Immature natural killer cell (primary cell): ENCODE measurements at regions not wholly inside any gene's neighbourhood (a gene's known extent, or its start where the extent isn't known, plus 50 kb on each side); places are given as distances from the start of the nearest gene placed in this dataset.
A peak's percentile ranks its signal among the peaks of the same experiment; 100 is the strongest.
"Not testable (repeated sequence)": the region's sequence is repeated elsewhere in the genome, so short reads cannot be mapped to it uniquely, and the experiment has no call there.

ENCODE experiments used
- DNase-seq, 3 donors: peaks; one replicate each; pipeline ENCODE4 v3.0.0; 2022; ENCODE audit warnings: mixed read lengths in 1 of 3
- H3K27ac Mint-ChIP-seq, 6 donors: one replicate each; pipeline ENCODE4 v1.8.0; 2020; ENCODE audit warnings: mixed read lengths in 6 of 6, mild to moderate bottlenecking in 5 of 6, inconsistent platforms in 4 of 6, moderate library complexity in 3 of 6
- H3K27me3 Mint-ChIP-seq, 3 donors: one replicate each; pipeline ENCODE4 v1.8.0; 2020 to 2021; ENCODE audit warnings: low read depth in 3 of 3, mild to moderate bottlenecking in 3 of 3, mixed read lengths in 3 of 3, moderate library complexity in 3 of 3, inconsistent platforms in 1 of 3
- H3K36me3 Mint-ChIP-seq, 3 donors: one replicate each; pipeline ENCODE4 v1.8.0; 2020; ENCODE audit warnings: mixed read lengths in 3 of 3, inconsistent platforms in 2 of 3, mild to moderate bottlenecking in 2 of 3
- H3K4me1 Mint-ChIP-seq, 2 donors: one replicate each; pipeline ENCODE4 v1.8.0; 2020; ENCODE audit warnings: inconsistent platforms in 2 of 2, mild to moderate bottlenecking in 2 of 2, mixed read lengths in 2 of 2, moderate library complexity in 1 of 2
- H3K4me3 Mint-ChIP-seq, 5 donors: one replicate each; pipeline ENCODE4 v1.8.0; 2020; ENCODE audit warnings: mild to moderate bottlenecking in 5 of 5, mixed read lengths in 5 of 5, inconsistent platforms in 3 of 5, moderate library complexity in 3 of 5
- H3K9me3 Mint-ChIP-seq, 6 donors: one replicate each; pipeline ENCODE4 v1.8.0; 2020; ENCODE audit warnings: mild to moderate bottlenecking in 6 of 6, mixed read lengths in 6 of 6, inconsistent platforms in 4 of 6, moderate library complexity in 3 of 6

GRCh38 chrX:13404777-13405176 lies 84.9 kb upstream of the ATXN3L start:
- H3K27me3 Mint-ChIP-seq: peaks cover 2 to 12% (median 11%) of the 10 kb centered on the region in 3 donors
- not testable (repeated sequence) for H3K36me3 Mint-ChIP-seq, H3K4me3 Mint-ChIP-seq, H3K9me3 Mint-ChIP-seq, H3K27ac Mint-ChIP-seq, DNase-seq
- peaks cover 0 to 10% of the 10 kb centered on the region in 2 donors for H3K4me1 Mint-ChIP-seq

GRCh38 chrX:13404364-13404763 lies 84.5 kb upstream of the ATXN3L start:
- no peak for DNase-seq
- Mint-ChIP-seq H3K9me3 (peaks cover 0 to 2% (median 0%) of the 10 kb centered on the region in 6 donors), H3K4me1 (peaks cover 0 to 10% of the 10 kb centered on the region in 2 donors), H3K27me3 (peaks cover 2 to 12% (median 8%) of the 10 kb centered on the region in 3 donors), H3K36me3 (peaks cover 0 to 10% (median 0%) of the 10 kb centered on the region in 3 donors), H3K27ac (no peak overlapping the region), H3K4me3 (no peak overlapping the region)

GRCh38 chrX:13401724-13402123 lies 81.9 kb upstream of the ATXN3L start:
- H3K36me3 Mint-ChIP-seq: peaks cover 0 to 6% (median 0%) of the 10 kb centered on the region in 3 donors
- no peak overlapping the region for H3K27ac Mint-ChIP-seq
- no peak for DNase-seq
- H3K4me3 Mint-ChIP-seq: no peak overlapping the region
- H3K4me1 Mint-ChIP-seq: peaks cover 6 to 23% of the 10 kb centered on the region in 2 donors
- peaks cover 2 to 9% (median 4%) of the 10 kb centered on the region in 3 donors for H3K27me3 Mint-ChIP-seq
- peaks cover 0 to 2% (median 0%) of the 10 kb centered on the region in 6 donors for H3K9me3 Mint-ChIP-seq

GRCh38 chrX:13398839-13399238 lies 79.0 kb upstream of the ATXN3L start:
- Mint-ChIP-seq H3K27ac (peak overlapping the region in 1 of 6 donors; percentile 25), H3K4me1 (peaks cover 6 to 23% of the 10 kb centered on the region in 2 donors), H3K9me3 (peaks cover 0 to 4% (median 0%) of the 10 kb centered on the region in 6 donors), H3K27me3 (peaks cover 0 to 7% (median 6%) of the 10 kb centered on the region in 3 donors), H3K36me3 (peaks cover 0 to 4% (median 2%) of the 10 kb centered on the region in 3 donors), H3K4me3 (peak overlapping the region in 1 of 5 donors; percentile 30)
- no peak for DNase-seq

- Mint-ChIP-seq H3K9me3 (peaks cover 0 to 4% (median 0%) of the 10 kb centered on the region in 6 donors), H3K27ac (peak overlapping the region in 1 of 6 donors; percentile 25), H3K27me3 (peaks cover 0 to 5% (median 4%) of the 10 kb centered on the region in 3 donors), H3K4me3 (peak overlapping the region in 1 of 5 donors; percentile 30), H3K36me3 (peaks cover 0 to 8% (median 2%) of the 10 kb centered on the region in 3 donors), H3K4me1 (peaks cover 6 to 23% of the 10 kb centered on the region in 2 donors)
- peak in 1 of 3 donors; percentile 10 for DNase-seq
Observed at GRCh38 chrX:13397878-13398818, 78.3 kb upstream of the ATXN3L start.

- H3K36me3 Mint-ChIP-seq: peaks cover 0 to 8% (median 2%) of the 10 kb centered on the region in 3 donors
- DNase-seq: no peak
- H3K9me3 Mint-ChIP-seq: peaks cover 0 to 4% (median 0%) of the 10 kb centered on the region in 6 donors
- no peak overlapping the region for H3K27ac Mint-ChIP-seq
- H3K4me1 Mint-ChIP-seq: peaks cover 6 to 21% of the 10 kb centered on the region in 2 donors
- H3K27me3 Mint-ChIP-seq: peaks cover 0 to 5% (median 4%) of the 10 kb centered on the region in 3 donors
- no peak overlapping the region for H3K4me3 Mint-ChIP-seq
Observed at GRCh38 chrX:13396924-13397323, 77.1 kb upstream of the ATXN3L start.

- Mint-ChIP-seq H3K4me1 (peaks cover 26 to 42% of the 10 kb centered on the region in 2 donors), H3K36me3 (peaks cover 0 to 4% (median 4%) of the 10 kb centered on the region in 3 donors), H3K27me3 (peaks cover 0 to 3% (median 2%) of the 10 kb centered on the region in 3 donors), H3K9me3 (peaks cover 0 to 1% (median 0%) of the 10 kb centered on the region in 6 donors), H3K27ac (peak overlapping the region in 1 of 6 donors; percentile 0), H3K4me3 (no peak overlapping the region)
- DNase-seq: no peak
Observed at GRCh38 chrX:13389501-13389900, 69.6 kb upstream of the ATXN3L start.

GRCh38 chrX:13387666-13388494 lies 68.0 kb upstream of the ATXN3L start:
- Mint-ChIP-seq H3K36me3 (peaks cover 0 to 4% (median 0%) of the 10 kb centered on the region in 3 donors), H3K9me3 (peaks cover 0 to 1% (median 0%) of the 10 kb centered on the region in 6 donors), H3K27ac (peak overlapping the region; percentile 73 to 87 (median 78)), H3K4me3 (peak overlapping the region; percentile 9 to 69 (median 38)), H3K4me1 (peaks cover 26 to 49% of the 10 kb centered on the region in 2 donors), H3K27me3 (peaks cover 0 to 7% (median 5%) of the 10 kb centered on the region in 3 donors)
- DNase-seq: peak in 2 of 3 donors; percentile 29 to 44

GRCh38 chrX:13386636-13387035 lies 66.8 kb upstream of the ATXN3L start:
- Mint-ChIP-seq H3K4me1 (peaks cover 26 to 49% of the 10 kb centered on the region in 2 donors), H3K27ac (peak overlapping the region in 3 of 6 donors; percentile 33 to 76 (median 50)), H3K36me3 (peaks cover 0 to 4% (median 0%) of the 10 kb centered on the region in 3 donors), H3K27me3 (peaks cover 0 to 8% (median 7%) of the 10 kb centered on the region in 3 donors), H3K9me3 (peaks cover 0 to 1% (median 0%) of the 10 kb centered on the region in 6 donors), H3K4me3 (peak overlapping the region in 1 of 5 donors; percentile 27)
- DNase-seq: no peak

GRCh38 chrX:13386092-13386491 lies 66.2 kb upstream of the ATXN3L start:
- H3K27ac Mint-ChIP-seq: no peak overlapping the region
- no peak overlapping the region for H3K4me3 Mint-ChIP-seq
- DNase-seq: no peak
- peaks cover 0 to 4% (median 0%) of the 10 kb centered on the region in 3 donors for H3K36me3 Mint-ChIP-seq
- H3K4me1 Mint-ChIP-seq: peaks cover 26 to 49% of the 10 kb centered on the region in 2 donors
- peaks cover 0 to 1% (median 0%) of the 10 kb centered on the region in 6 donors for H3K9me3 Mint-ChIP-seq
- H3K27me3 Mint-ChIP-seq: peaks cover 0 to 9% (median 7%) of the 10 kb centered on the region in 3 donors

GRCh38 chrX:13383907-13384306 lies 64.1 kb upstream of the ATXN3L start:
- no peak overlapping the region for H3K27ac Mint-ChIP-seq
- no peak for DNase-seq
- H3K4me1 Mint-ChIP-seq: peaks cover 24 to 40% of the 10 kb centered on the region in 2 donors
- no peaks in the 10 kb centered on the region for H3K9me3 Mint-ChIP-seq
- H3K4me3 Mint-ChIP-seq: no peak overlapping the region
- H3K27me3 Mint-ChIP-seq: peaks cover 0 to 11% (median 6%) of the 10 kb centered on the region in 3 donors
- no peaks in the 10 kb centered on the region for H3K36me3 Mint-ChIP-seq

GRCh38 chrX:13381514-13381913 lies 61.7 kb upstream of the ATXN3L start:
- peaks cover 4 to 16% of the 10 kb centered on the region in 2 donors for H3K4me1 Mint-ChIP-seq
- no peak overlapping the region for H3K4me3 Mint-ChIP-seq
- no peak for DNase-seq
- no peak overlapping the region for H3K27ac Mint-ChIP-seq
- peaks cover 0 to 10% (median 6%) of the 10 kb centered on the region in 3 donors for H3K27me3 Mint-ChIP-seq
- H3K36me3 Mint-ChIP-seq: no peaks in the 10 kb centered on the region
- no peaks in the 10 kb centered on the region for H3K9me3 Mint-ChIP-seq

GRCh38 chrX:13380211-13380610 lies 60.4 kb upstream of the ATXN3L start:
- peaks cover 0 to 7% of the 10 kb centered on the region in 2 donors for H3K4me1 Mint-ChIP-seq
- no peak overlapping the region for H3K27ac Mint-ChIP-seq
- H3K27me3 Mint-ChIP-seq: peaks cover 0 to 10% (median 6%) of the 10 kb centered on the region in 3 donors
- no peak overlapping the region for H3K4me3 Mint-ChIP-seq
- H3K36me3 Mint-ChIP-seq: no peaks in the 10 kb centered on the region
- H3K9me3 Mint-ChIP-seq: no peaks in the 10 kb centered on the region
- no peak for DNase-seq
